ENCODE measurements at regions not wholly inside any gene's neighbourhood (a gene's known extent, or its start where the extent isn't known, plus 50 kb on each side); places are given as distances from the start of the nearest gene placed in this dataset.

DNA sequence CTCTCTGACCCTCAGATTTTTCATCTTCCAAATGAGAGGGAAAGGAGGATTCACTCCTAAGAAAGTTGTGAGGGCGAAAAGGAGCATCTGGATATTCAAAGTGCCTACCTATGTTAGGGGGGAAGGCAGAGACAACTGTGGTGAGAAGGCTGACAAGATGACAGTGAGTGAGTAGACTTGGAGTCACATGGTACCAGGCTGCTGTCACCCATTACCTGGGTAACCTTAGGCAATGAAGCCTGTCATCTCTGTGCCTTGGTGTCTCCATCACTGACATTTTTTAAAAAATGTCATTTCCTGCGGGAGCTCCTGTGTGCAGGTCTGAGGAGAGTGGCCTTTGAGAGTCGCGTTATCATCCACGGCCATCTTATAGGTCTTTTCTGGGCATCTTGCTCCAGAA, 124.0 kb downstream of the MAF start:
- H3K4me3 Mint-ChIP-seq: no peak overlapping the region
- H3K27me3 Mint-ChIP-seq (ENCODE audit: insufficient read depth, low read depth, poor library complexity): no peaks in the 10 kb centered on the region
- H2AFZ ChIP-seq: no peak overlapping the region
- no peaks in the 10 kb centered on the region for H3F3A ChIP-seq (replicated peaks; ENCODE audit: low read depth)
- no peak for TF ChIP-seq EZH2 (IDR thresholded peaks at IDR 0.05; ENCODE audit: low read depth, unreplicated experiment)
- TF ChIP-seq POLR2AphosphoS5 (IDR thresholded peaks at IDR 0.05; ENCODE audit: low read depth): no peak
- TF ChIP-seq CREB1 (CRISPR knock-in tag; IDR thresholded peaks at IDR 0.05; ENCODE audit: low read depth): no peak
- no peak for TF ChIP-seq ZNF331 (CRISPR knock-in tag; IDR thresholded peaks at IDR 0.05; ENCODE audit: low read depth)
- no peak for TF ChIP-seq STAT1 (IDR thresholded peaks at IDR 0.05; ENCODE audit: unreplicated experiment)
- TF ChIP-seq ZNF114 (CRISPR knock-in tag; IDR thresholded peaks at IDR 0.05): no peak
- TF ChIP-seq, protein P1, sequence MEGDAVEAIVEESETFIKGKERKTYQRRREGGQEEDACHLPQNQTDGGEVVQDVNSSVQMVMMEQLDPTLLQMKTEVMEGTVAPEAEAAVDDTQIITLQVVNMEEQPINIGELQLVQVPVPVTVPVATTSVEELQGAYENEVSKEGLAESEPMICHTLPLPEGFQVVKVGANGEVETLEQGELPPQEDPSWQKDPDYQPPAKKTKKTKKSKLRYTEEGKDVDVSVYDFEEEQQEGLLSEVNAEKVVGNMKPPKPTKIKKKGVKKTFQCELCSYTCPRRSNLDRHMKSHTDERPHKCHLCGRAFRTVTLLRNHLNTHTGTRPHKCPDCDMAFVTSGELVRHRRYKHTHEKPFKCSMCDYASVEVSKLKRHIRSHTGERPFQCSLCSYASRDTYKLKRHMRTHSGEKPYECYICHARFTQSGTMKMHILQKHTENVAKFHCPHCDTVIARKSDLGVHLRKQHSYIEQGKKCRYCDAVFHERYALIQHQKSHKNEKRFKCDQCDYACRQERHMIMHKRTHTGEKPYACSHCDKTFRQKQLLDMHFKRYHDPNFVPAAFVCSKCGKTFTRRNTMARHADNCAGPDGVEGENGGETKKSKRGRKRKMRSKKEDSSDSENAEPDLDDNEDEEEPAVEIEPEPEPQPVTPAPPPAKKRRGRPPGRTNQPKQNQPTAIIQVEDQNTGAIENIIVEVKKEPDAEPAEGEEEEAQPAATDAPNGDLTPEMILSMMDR (conservative IDR thresholded peaks at IDR 0.05; ENCODE audit: low read depth in 2 of 2): no peak
- TF ChIP-seq EZH2phosphoT487 (IDR thresholded peaks at IDR 0.05; ENCODE audit: unreplicated experiment): no peak
- TF ChIP-seq JUNB (IDR thresholded peaks at IDR 0.05; ENCODE audit: unreplicated experiment): no peak
- TF ChIP-seq, protein P2, sequence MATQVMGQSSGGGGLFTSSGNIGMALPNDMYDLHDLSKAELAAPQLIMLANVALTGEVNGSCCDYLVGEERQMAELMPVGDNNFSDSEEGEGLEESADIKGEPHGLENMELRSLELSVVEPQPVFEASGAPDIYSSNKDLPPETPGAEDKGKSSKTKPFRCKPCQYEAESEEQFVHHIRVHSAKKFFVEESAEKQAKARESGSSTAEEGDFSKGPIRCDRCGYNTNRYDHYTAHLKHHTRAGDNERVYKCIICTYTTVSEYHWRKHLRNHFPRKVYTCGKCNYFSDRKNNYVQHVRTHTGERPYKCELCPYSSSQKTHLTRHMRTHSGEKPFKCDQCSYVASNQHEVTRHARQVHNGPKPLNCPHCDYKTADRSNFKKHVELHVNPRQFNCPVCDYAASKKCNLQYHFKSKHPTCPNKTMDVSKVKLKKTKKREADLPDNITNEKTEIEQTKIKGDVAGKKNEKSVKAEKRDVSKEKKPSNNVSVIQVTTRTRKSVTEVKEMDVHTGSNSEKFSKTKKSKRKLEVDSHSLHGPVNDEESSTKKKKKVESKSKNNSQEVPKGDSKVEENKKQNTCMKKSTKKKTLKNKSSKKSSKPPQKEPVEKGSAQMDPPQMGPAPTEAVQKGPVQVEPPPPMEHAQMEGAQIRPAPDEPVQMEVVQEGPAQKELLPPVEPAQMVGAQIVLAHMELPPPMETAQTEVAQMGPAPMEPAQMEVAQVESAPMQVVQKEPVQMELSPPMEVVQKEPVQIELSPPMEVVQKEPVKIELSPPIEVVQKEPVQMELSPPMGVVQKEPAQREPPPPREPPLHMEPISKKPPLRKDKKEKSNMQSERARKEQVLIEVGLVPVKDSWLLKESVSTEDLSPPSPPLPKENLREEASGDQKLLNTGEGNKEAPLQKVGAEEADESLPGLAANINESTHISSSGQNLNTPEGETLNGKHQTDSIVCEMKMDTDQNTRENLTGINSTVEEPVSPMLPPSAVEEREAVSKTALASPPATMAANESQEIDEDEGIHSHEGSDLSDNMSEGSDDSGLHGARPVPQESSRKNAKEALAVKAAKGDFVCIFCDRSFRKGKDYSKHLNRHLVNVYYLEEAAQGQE (IDR thresholded peaks at IDR 0.05; ENCODE audit: unreplicated experiment): no peak
- TF ChIP-seq, protein P3, sequence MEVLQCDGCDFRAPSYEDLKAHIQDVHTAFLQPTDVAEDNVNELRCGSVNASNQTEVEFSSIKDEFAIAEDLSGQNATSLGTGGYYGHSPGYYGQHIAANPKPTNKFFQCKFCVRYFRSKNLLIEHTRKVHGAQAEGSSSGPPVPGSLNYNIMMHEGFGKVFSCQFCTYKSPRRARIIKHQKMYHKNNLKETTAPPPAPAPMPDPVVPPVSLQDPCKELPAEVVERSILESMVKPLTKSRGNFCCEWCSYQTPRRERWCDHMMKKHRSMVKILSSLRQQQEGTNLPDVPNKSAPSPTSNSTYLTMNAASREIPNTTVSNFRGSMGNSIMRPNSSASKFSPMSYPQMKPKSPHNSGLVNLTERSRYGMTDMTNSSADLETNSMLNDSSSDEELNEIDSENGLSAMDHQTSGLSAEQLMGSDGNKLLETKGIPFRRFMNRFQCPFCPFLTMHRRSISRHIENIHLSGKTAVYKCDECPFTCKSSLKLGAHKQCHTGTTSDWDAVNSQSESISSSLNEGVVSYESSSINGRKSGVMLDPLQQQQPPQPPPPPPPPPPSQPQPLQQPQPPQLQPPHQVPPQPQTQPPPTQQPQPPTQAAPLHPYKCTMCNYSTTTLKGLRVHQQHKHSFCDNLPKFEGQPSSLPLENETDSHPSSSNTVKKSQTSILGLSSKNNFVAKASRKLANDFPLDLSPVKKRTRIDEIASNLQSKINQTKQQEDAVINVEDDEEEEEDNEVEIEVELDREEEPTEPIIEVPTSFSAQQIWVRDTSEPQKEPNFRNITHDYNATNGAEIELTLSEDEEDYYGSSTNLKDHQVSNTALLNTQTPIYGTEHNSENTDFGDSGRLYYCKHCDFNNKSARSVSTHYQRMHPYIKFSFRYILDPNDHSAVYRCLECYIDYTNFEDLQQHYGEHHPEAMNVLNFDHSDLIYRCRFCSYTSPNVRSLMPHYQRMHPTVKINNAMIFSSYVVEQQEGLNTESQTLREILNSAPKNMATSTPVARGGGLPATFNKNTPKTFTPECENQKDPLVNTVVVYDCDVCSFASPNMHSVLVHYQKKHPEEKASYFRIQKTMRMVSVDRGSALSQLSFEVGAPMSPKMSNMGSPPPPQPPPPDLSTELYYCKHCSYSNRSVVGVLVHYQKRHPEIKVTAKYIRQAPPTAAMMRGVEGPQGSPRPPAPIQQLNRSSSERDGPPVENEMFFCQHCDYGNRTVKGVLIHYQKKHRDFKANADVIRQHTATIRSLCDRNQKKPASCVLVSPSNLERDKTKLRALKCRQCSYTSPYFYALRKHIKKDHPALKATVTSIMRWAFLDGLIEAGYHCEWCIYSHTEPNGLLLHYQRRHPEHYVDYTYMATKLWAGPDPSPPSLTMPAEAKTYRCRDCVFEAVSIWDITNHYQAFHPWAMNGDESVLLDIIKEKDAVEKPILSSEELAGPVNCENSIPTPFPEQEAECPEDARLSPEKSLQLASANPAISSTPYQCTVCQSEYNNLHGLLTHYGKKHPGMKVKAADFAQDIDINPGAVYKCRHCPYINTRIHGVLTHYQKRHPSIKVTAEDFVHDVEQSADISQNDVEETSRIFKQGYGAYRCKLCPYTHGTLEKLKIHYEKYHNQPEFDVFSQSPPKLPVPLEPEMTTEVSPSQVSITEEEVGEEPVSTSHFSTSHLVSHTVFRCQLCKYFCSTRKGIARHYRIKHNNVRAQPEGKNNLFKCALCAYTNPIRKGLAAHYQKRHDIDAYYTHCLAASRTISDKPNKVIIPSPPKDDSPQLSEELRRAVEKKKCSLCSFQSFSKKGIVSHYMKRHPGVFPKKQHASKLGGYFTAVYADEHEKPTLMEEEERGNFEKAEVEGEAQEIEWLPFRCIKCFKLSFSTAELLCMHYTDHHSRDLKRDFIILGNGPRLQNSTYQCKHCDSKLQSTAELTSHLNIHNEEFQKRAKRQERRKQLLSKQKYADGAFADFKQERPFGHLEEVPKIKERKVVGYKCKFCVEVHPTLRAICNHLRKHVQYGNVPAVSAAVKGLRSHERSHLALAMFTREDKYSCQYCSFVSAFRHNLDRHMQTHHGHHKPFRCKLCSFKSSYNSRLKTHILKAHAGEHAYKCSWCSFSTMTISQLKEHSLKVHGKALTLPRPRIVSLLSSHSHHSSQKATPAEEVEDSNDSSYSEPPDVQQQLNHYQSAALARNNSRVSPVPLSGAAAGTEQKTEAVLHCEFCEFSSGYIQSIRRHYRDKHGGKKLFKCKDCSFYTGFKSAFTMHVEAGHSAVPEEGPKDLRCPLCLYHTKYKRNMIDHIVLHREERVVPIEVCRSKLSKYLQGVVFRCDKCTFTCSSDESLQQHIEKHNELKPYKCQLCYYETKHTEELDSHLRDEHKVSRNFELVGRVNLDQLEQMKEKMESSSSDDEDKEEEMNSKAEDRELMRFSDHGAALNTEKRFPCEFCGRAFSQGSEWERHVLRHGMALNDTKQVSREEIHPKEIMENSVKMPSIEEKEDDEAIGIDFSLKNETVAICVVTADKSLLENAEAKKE (CRISPR knock-in tag; IDR thresholded peaks at IDR 0.05): no peak
- no peak for TF ChIP-seq NANOG (IDR thresholded peaks at IDR 0.05; ENCODE audit: borderline replicate concordance)
- TF ChIP-seq, protein P4, sequence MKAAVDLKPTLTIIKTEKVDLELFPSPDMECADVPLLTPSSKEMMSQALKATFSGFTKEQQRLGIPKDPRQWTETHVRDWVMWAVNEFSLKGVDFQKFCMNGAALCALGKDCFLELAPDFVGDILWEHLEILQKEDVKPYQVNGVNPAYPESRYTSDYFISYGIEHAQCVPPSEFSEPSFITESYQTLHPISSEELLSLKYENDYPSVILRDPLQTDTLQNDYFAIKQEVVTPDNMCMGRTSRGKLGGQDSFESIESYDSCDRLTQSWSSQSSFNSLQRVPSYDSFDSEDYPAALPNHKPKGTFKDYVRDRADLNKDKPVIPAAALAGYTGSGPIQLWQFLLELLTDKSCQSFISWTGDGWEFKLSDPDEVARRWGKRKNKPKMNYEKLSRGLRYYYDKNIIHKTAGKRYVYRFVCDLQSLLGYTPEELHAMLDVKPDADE (IDR thresholded peaks at IDR 0.05): no peak
- H3K4me3 ChIP-seq: no peak overlapping the region
- no peaks in the 10 kb centered on the region for H3K27me3 ChIP-seq (ENCODE audit: insufficient read depth)
- H4K20me1 ChIP-seq (replicated peaks; ENCODE audit: insufficient read depth): no peaks in the 10 kb centered on the region
- no peaks in the 10 kb centered on the region; the same call in 2 of the 3 replicates for H3K9me3 Mint-ChIP-seq
- H3K4me1 Mint-ChIP-seq: no peaks in the 10 kb centered on the region; the same call in 2 of the 3 replicates
- H3K4me2 ChIP-seq: no peak overlapping the region
- no peak overlapping the region for H3K27ac ChIP-seq (ENCODE audit: low read depth)
- no peaks in the 10 kb centered on the region for H3K9me2 ChIP-seq (ENCODE audit: insufficient read depth)
- ATAC-seq (no peak), DNase-seq (ENCODE audit: low spot score) (no peak)
- H3K27ac Mint-ChIP-seq: no peak overlapping the region
- no peaks in the 10 kb centered on the region for H3K4me1 ChIP-seq (ENCODE audit: insufficient read depth)
- H3K36me3 Mint-ChIP-seq (ENCODE audit: low read depth): no peaks in the 10 kb centered on the region
- no peaks in the 10 kb centered on the region for H3K79me2 ChIP-seq (replicated peaks; ENCODE audit: insufficient read depth)
- H3K36me3 ChIP-seq (ENCODE audit: insufficient read depth): no peaks in the 10 kb centered on the region
